A549 (cell line): ENCODE measurements at regions not wholly inside any gene's neighbourhood (a gene's known extent, or its start where the extent isn't known, plus 50 kb on each side); places are given as distances from the start of the nearest gene placed in this dataset.

Source experiments
- CHD4 ChIP-seq: fragments of 200-600 bp; sonication (generic); IDR thresholded peaks from 2 replicates; pipeline ENCODE4 v1.6.1; 2016; ENCODE audit warnings: antibody characterized with exemption, mild to moderate bottlenecking, borderline replicate concordance
- EP300 ChIP-seq, 2 experiments: fragments of >200 bp; sonication (Bioruptor Twin); formaldehyde crosslinking; IDR thresholded peaks; 2 replicates in 1 of 2; 3 replicates in 1 of 2; pipeline ENCODE4 v1.6.1; 2016 to 2017
- HEYL ChIP-seq: fragments of 250-450 bp; sonication (Bioruptor Pico); IDR thresholded peaks from 2 replicates; pipeline ENCODE4 v1.8.0; 2021; ENCODE audit warnings: mild to moderate bottlenecking, moderate library complexity
- KDM1A ChIP-seq: fragments of 200-600 bp; sonication (generic); IDR thresholded peaks from 2 replicates; pipeline ENCODE4 v1.6.1; 2016; ENCODE audit warnings: low read depth, mild to moderate bottlenecking
- MAZ ChIP-seq: fragments of 150-350 bp; IDR thresholded peaks from 2 replicates; pipeline ENCODE4 v1.6.1; 2014; ENCODE audit warnings: antibody characterized with exemption, low read depth, low read length, borderline replicate concordance
- PHF8 ChIP-seq: fragments of 200-600 bp; sonication (generic); IDR thresholded peaks from 2 replicates; pipeline ENCODE4 v1.6.1; 2016; ENCODE audit warnings: low read depth, mild to moderate bottlenecking, antibody characterized with exemption, moderate library complexity, borderline replicate concordance
- ZFP36 ChIP-seq: fragments of 450-650 bp; IDR thresholded peaks from 2 replicates; pipeline ENCODE4 v1.6.1; 2014; ENCODE audit warnings: borderline replicate concordance; ENCODE audit not compliant: partially characterized antibody
- TF ChIP-seq, protein P1 (sequence below): fragments of 450-650 bp; IDR thresholded peaks from 2 replicates; pipeline ENCODE4 v1.6.1; 2014; ENCODE audit warnings: antibody characterized with exemption
- TF ChIP-seq, protein P2 (sequence below): fragments of >200 bp; sonication (Bioruptor Twin); formaldehyde crosslinking; IDR thresholded peaks from 3 replicates; pipeline ENCODE4 v1.5.1; 2016
- TF ChIP-seq, protein P3 (sequence below): IDR thresholded peaks from 2 replicates; pipeline ENCODE4 v1.6.1; 2012
- TF ChIP-seq, protein P4 (sequence below): IDR thresholded peaks from 2 replicates; pipeline ENCODE4 v1.6.1; 2012
- TF ChIP-seq, protein P5 (sequence below): fragments of 200-600 bp; sonication (generic); IDR thresholded peaks from 2 replicates; pipeline ENCODE4 v1.6.1; 2016; ENCODE audit warnings: antibody characterized with exemption, mild to moderate bottlenecking, moderate library complexity

DNA sequence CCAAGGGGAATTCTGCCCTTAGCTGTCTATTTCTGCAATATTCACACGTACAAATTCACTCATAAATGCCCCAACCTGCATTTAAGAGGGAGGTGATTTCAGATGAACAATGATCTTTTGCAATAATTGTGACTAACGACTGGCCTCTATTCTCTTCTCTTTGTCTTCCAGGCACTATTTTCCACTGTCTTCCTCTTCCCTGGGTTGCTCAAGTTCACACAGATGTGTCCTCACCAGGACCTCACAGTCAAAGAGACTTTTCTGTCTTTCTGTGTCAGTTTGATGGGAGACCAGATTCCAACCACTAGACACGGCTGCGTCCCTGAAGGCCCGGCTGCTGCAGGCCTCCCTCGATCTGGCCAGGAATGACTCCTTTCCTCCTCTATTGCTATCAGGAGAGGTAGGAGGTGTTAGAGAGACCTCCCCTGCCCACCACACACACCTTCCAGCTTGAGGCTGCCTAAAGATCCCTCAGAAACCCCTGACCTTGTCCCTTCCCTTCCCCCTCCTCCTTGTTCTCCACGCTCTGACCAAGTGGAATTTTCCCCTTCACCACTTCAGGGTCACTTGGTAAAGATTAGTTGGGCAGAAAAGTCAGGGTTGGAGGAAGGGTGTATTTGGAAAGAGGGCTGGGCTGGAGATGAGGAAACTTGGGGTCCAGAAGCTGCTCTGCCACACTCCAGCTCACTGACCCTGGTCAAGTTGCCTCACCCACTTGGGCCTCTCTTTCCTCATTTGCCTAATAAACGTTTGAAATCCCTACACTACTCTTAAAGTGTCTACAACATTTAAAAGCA lies 109.2 kb upstream of the COPS8 start:
- no peak for TF ChIP-seq CHD4
- TF ChIP-seq, protein P1, sequence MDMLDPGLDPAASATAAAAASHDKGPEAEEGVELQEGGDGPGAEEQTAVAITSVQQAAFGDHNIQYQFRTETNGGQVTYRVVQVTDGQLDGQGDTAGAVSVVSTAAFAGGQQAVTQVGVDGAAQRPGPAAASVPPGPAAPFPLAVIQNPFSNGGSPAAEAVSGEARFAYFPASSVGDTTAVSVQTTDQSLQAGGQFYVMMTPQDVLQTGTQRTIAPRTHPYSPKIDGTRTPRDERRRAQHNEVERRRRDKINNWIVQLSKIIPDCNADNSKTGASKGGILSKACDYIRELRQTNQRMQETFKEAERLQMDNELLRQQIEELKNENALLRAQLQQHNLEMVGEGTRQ = no peak
- TF ChIP-seq, protein P2, sequence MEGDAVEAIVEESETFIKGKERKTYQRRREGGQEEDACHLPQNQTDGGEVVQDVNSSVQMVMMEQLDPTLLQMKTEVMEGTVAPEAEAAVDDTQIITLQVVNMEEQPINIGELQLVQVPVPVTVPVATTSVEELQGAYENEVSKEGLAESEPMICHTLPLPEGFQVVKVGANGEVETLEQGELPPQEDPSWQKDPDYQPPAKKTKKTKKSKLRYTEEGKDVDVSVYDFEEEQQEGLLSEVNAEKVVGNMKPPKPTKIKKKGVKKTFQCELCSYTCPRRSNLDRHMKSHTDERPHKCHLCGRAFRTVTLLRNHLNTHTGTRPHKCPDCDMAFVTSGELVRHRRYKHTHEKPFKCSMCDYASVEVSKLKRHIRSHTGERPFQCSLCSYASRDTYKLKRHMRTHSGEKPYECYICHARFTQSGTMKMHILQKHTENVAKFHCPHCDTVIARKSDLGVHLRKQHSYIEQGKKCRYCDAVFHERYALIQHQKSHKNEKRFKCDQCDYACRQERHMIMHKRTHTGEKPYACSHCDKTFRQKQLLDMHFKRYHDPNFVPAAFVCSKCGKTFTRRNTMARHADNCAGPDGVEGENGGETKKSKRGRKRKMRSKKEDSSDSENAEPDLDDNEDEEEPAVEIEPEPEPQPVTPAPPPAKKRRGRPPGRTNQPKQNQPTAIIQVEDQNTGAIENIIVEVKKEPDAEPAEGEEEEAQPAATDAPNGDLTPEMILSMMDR = no peak
- TF ChIP-seq, protein P3, sequence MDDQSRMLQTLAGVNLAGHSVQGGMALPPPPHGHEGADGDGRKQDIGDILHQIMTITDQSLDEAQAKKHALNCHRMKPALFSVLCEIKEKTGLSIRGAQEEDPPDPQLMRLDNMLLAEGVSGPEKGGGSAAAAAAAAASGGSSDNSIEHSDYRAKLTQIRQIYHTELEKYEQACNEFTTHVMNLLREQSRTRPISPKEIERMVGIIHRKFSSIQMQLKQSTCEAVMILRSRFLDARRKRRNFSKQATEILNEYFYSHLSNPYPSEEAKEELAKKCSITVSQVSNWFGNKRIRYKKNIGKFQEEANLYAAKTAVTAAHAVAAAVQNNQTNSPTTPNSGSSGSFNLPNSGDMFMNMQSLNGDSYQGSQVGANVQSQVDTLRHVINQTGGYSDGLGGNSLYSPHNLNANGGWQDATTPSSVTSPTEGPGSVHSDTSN = no peak
- TF ChIP-seq HEYL (CRISPR knock-in tag) = no peak
- TF ChIP-seq, protein P4, sequence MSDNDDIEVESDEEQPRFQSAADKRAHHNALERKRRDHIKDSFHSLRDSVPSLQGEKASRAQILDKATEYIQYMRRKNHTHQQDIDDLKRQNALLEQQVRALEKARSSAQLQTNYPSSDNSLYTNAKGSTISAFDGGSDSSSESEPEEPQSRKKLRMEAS = no peak
- TF ChIP-seq, protein P5, sequence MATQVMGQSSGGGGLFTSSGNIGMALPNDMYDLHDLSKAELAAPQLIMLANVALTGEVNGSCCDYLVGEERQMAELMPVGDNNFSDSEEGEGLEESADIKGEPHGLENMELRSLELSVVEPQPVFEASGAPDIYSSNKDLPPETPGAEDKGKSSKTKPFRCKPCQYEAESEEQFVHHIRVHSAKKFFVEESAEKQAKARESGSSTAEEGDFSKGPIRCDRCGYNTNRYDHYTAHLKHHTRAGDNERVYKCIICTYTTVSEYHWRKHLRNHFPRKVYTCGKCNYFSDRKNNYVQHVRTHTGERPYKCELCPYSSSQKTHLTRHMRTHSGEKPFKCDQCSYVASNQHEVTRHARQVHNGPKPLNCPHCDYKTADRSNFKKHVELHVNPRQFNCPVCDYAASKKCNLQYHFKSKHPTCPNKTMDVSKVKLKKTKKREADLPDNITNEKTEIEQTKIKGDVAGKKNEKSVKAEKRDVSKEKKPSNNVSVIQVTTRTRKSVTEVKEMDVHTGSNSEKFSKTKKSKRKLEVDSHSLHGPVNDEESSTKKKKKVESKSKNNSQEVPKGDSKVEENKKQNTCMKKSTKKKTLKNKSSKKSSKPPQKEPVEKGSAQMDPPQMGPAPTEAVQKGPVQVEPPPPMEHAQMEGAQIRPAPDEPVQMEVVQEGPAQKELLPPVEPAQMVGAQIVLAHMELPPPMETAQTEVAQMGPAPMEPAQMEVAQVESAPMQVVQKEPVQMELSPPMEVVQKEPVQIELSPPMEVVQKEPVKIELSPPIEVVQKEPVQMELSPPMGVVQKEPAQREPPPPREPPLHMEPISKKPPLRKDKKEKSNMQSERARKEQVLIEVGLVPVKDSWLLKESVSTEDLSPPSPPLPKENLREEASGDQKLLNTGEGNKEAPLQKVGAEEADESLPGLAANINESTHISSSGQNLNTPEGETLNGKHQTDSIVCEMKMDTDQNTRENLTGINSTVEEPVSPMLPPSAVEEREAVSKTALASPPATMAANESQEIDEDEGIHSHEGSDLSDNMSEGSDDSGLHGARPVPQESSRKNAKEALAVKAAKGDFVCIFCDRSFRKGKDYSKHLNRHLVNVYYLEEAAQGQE = no peak
- TF ChIP-seq MAZ = no peak
- TF ChIP-seq PHF8 = no peak
- TF ChIP-seq EP300 (IDR thresholded peaks at IDR 0.05) = no peak
- TF ChIP-seq KDM1A = no peak
- TF ChIP-seq ZFP36 = no peak
